GM23338 (cell line): ENCODE measurements at regions not wholly inside any gene's neighbourhood (a gene's known extent, or its start where the extent isn't known, plus 50 kb on each side); places are given as distances from the start of the nearest gene placed in this dataset.

Experiments used
- ATAC-seq: fragments of 200-7000 bp; cut with Tn5 transposase; 3 replicates; pipeline ENCODE4 v1.9.1; 2020
- DNase-seq: peaks from one replicate; pipeline ENCODE4 v3.0.0-alpha.2; 2015; ENCODE audit warnings: low spot score
- H2AFZ ChIP-seq: fragments of 200-600 bp; sonication (generic); 2 replicates; pipeline ENCODE4 v1.8.0; 2016; ENCODE audit warnings: antibody characterized with exemption, mild to moderate bottlenecking, moderate library complexity
- H3F3A ChIP-seq: fragments of 200-600 bp; sonication (generic); replicated peaks from 2 replicates; pipeline ENCODE4 v1.8.0; 2017; ENCODE audit warnings: antibody characterized with exemption, mixed run types, low read depth
- H3K27ac ChIP-seq: fragments of 200-600 bp; sonication (generic); 2 replicates; pipeline ENCODE4 v1.6.1; 2016; ENCODE audit warnings: low read depth
- H3K27me3 ChIP-seq: fragments of 200-600 bp; sonication (generic); 2 replicates; pipeline ENCODE4 v1.8.0; 2016; ENCODE audit warnings: mild to moderate bottlenecking, mixed run types, moderate library complexity; ENCODE audit not compliant: insufficient read depth
- H3K36me3 ChIP-seq: fragments of 200-600 bp; sonication (generic); 2 replicates; pipeline ENCODE4 v1.8.0; 2016; ENCODE audit warnings: mild to moderate bottlenecking; ENCODE audit not compliant: insufficient read depth
- H3K4me1 ChIP-seq: fragments of 200-600 bp; sonication (generic); 2 replicates; pipeline ENCODE4 v1.8.0; 2016; ENCODE audit warnings: mild to moderate bottlenecking, moderate library complexity; ENCODE audit not compliant: insufficient read depth
- H3K4me2 ChIP-seq: fragments of 200-600 bp; sonication (generic); 2 replicates; pipeline ENCODE4 v1.7.1; 2017; ENCODE audit warnings: mixed run types
- H3K4me3 ChIP-seq: fragments of 200-600 bp; sonication (generic); 2 replicates; pipeline ENCODE4 v1.6.1; 2016; ENCODE audit warnings: mixed run types
- H3K79me2 ChIP-seq: fragments of 200-600 bp; sonication (generic); replicated peaks from 2 replicates; pipeline ENCODE4 v1.8.0; 2017; ENCODE audit warnings: mild to moderate bottlenecking; ENCODE audit not compliant: insufficient read depth
- H3K9me2 ChIP-seq: fragments of 200-600 bp; sonication (generic); 2 replicates; pipeline ENCODE4 v1.8.0; 2017; ENCODE audit not compliant: insufficient read depth
- H4K20me1 ChIP-seq: fragments of 200-600 bp; sonication (generic); replicated peaks from 2 replicates; pipeline ENCODE4 v1.8.0; 2017; ENCODE audit warnings: mild to moderate bottlenecking; ENCODE audit not compliant: insufficient read depth
- H3K27ac Mint-ChIP-seq: 2 replicates; pipeline ENCODE4 v1.8.0; 2020; ENCODE audit warnings: inconsistent platforms, mild to moderate bottlenecking, moderate library complexity, mixed read lengths
- H3K27me3 Mint-ChIP-seq: 3 replicates; pipeline ENCODE4 v1.8.0; 2022; ENCODE audit warnings: low read depth, mild to moderate bottlenecking, moderate library complexity, mixed read lengths, inconsistent platforms; ENCODE audit not compliant: insufficient read depth, poor library complexity
- H3K36me3 Mint-ChIP-seq: 3 replicates; pipeline ENCODE4 v1.8.0; 2021; ENCODE audit warnings: low read depth, mild to moderate bottlenecking, inconsistent platforms, moderate library complexity, mixed read lengths
- H3K4me1 Mint-ChIP-seq: 3 replicates; pipeline ENCODE4 v1.8.0; 2020; ENCODE audit warnings: mild to moderate bottlenecking, inconsistent platforms, mixed read lengths
- H3K4me3 Mint-ChIP-seq: 3 replicates; pipeline ENCODE4 v1.8.0; 2021; ENCODE audit warnings: moderate library complexity, mild to moderate bottlenecking, inconsistent platforms, mixed read lengths
- H3K9me3 Mint-ChIP-seq: 3 replicates; pipeline ENCODE4 v1.8.0; 2020; ENCODE audit warnings: moderate library complexity, mild to moderate bottlenecking, inconsistent platforms, mixed read lengths
- CTCF ChIP-seq, 2 experiments: fragments of 200-600 bp in 1 of 2; sonication (generic) in 1 of 2; conservative IDR thresholded peaks; 2 replicates each; pipeline versions ENCODE4 v1.5.1 to v1.6.1; 2016 to 2017; ENCODE audit warnings: antibody characterized with exemption in 2 of 2, low read depth in 2 of 2, mild to moderate bottlenecking in 2 of 2, moderate library complexity in 1 of 2
- ETS1 ChIP-seq: IDR thresholded peaks from 2 replicates; pipeline ENCODE4 v1.6.1; 2016; ENCODE audit warnings: antibody characterized with exemption
- EZH2 ChIP-seq: fragments of 200-600 bp; sonication (generic); IDR thresholded peaks from one replicate; pipeline ENCODE4 v1.8.0; 2017; ENCODE audit warnings: antibody characterized with exemption, mild to moderate bottlenecking, low read depth; ENCODE audit not compliant: unreplicated experiment
- EZH2phosphoT487 ChIP-seq: fragments of 200-600 bp; sonication (generic); IDR thresholded peaks from one replicate; pipeline ENCODE4 v1.8.1; 2018; ENCODE audit warnings: antibody characterized with exemption; ENCODE audit not compliant: unreplicated experiment
- JUNB ChIP-seq: IDR thresholded peaks from one replicate; pipeline ENCODE4 v1.6.1; 2016; ENCODE audit warnings: antibody characterized with exemption; ENCODE audit not compliant: unreplicated experiment
- NANOG ChIP-seq: IDR thresholded peaks from 2 replicates; pipeline ENCODE4 v1.6.1; 2016; ENCODE audit warnings: antibody characterized with exemption, borderline replicate concordance
- POLR2AphosphoS5 ChIP-seq: IDR thresholded peaks from 2 replicates; pipeline ENCODE4 v1.6.1; 2016; ENCODE audit warnings: antibody characterized with exemption, low read depth
- REST ChIP-seq: IDR thresholded peaks from one replicate; pipeline ENCODE4 v1.6.1; 2018; ENCODE audit warnings: antibody characterized with exemption; ENCODE audit not compliant: unreplicated experiment
- STAT1 ChIP-seq: IDR thresholded peaks from one replicate; pipeline ENCODE4 v1.6.1; 2016; ENCODE audit warnings: antibody characterized with exemption; ENCODE audit not compliant: unreplicated experiment
- ZNF114 ChIP-seq: fragments of 250-450 bp; sonication (Bioruptor Pico); IDR thresholded peaks from 2 replicates; pipeline ENCODE4 v1.5.0; 2020; ENCODE audit warnings: mild to moderate bottlenecking, moderate library complexity
- ZNF331 ChIP-seq: fragments of 250-450 bp; sonication (Bioruptor Pico); IDR thresholded peaks from 2 replicates; pipeline ENCODE4 v1.5.0; 2020; ENCODE audit warnings: low read depth, mild to moderate bottlenecking, moderate library complexity
- TF ChIP-seq, protein P1 (sequence below): fragments of 250-450 bp; sonication (Bioruptor Pico); IDR thresholded peaks from 2 replicates; pipeline ENCODE4 v1.5.0; 2020; ENCODE audit warnings: mild to moderate bottlenecking, moderate library complexity

GRCh38 chr3:102753901-102754300 lies 319.1 kb downstream of the ZPLD1 start:
- Histone ChIP-seq H3K4me1 (peaks cover 44% of the 10 kb centered on the region), H3K79me2 (no peaks in the 10 kb centered on the region), H3K9me2 (no peaks in the 10 kb centered on the region), H3K27ac (no peak overlapping the region), H3K4me2 (no peak overlapping the region), H3K36me3 (no peaks in the 10 kb centered on the region), H3F3A (no peaks in the 10 kb centered on the region), H3K4me3 (no peak overlapping the region), H4K20me1 (no peaks in the 10 kb centered on the region), H2AFZ (no peak overlapping the region), H3K27me3 (no peaks in the 10 kb centered on the region)
- TF ChIP-seq ETS1 (no peak), NANOG (no peak), EZH2phosphoT487 (no peak), EZH2 (no peak), POLR2AphosphoS5 (no peak), ZNF114 (no peak), ZNF331 (no peak), JUNB (no peak), REST (no peak), STAT1 (no peak), CTCF (conservative IDR thresholded peaks at IDR 0.05; ENCODE audit: low read depth in 2 of 2) (no peak)
- TF ChIP-seq, protein P1, sequence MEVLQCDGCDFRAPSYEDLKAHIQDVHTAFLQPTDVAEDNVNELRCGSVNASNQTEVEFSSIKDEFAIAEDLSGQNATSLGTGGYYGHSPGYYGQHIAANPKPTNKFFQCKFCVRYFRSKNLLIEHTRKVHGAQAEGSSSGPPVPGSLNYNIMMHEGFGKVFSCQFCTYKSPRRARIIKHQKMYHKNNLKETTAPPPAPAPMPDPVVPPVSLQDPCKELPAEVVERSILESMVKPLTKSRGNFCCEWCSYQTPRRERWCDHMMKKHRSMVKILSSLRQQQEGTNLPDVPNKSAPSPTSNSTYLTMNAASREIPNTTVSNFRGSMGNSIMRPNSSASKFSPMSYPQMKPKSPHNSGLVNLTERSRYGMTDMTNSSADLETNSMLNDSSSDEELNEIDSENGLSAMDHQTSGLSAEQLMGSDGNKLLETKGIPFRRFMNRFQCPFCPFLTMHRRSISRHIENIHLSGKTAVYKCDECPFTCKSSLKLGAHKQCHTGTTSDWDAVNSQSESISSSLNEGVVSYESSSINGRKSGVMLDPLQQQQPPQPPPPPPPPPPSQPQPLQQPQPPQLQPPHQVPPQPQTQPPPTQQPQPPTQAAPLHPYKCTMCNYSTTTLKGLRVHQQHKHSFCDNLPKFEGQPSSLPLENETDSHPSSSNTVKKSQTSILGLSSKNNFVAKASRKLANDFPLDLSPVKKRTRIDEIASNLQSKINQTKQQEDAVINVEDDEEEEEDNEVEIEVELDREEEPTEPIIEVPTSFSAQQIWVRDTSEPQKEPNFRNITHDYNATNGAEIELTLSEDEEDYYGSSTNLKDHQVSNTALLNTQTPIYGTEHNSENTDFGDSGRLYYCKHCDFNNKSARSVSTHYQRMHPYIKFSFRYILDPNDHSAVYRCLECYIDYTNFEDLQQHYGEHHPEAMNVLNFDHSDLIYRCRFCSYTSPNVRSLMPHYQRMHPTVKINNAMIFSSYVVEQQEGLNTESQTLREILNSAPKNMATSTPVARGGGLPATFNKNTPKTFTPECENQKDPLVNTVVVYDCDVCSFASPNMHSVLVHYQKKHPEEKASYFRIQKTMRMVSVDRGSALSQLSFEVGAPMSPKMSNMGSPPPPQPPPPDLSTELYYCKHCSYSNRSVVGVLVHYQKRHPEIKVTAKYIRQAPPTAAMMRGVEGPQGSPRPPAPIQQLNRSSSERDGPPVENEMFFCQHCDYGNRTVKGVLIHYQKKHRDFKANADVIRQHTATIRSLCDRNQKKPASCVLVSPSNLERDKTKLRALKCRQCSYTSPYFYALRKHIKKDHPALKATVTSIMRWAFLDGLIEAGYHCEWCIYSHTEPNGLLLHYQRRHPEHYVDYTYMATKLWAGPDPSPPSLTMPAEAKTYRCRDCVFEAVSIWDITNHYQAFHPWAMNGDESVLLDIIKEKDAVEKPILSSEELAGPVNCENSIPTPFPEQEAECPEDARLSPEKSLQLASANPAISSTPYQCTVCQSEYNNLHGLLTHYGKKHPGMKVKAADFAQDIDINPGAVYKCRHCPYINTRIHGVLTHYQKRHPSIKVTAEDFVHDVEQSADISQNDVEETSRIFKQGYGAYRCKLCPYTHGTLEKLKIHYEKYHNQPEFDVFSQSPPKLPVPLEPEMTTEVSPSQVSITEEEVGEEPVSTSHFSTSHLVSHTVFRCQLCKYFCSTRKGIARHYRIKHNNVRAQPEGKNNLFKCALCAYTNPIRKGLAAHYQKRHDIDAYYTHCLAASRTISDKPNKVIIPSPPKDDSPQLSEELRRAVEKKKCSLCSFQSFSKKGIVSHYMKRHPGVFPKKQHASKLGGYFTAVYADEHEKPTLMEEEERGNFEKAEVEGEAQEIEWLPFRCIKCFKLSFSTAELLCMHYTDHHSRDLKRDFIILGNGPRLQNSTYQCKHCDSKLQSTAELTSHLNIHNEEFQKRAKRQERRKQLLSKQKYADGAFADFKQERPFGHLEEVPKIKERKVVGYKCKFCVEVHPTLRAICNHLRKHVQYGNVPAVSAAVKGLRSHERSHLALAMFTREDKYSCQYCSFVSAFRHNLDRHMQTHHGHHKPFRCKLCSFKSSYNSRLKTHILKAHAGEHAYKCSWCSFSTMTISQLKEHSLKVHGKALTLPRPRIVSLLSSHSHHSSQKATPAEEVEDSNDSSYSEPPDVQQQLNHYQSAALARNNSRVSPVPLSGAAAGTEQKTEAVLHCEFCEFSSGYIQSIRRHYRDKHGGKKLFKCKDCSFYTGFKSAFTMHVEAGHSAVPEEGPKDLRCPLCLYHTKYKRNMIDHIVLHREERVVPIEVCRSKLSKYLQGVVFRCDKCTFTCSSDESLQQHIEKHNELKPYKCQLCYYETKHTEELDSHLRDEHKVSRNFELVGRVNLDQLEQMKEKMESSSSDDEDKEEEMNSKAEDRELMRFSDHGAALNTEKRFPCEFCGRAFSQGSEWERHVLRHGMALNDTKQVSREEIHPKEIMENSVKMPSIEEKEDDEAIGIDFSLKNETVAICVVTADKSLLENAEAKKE (CRISPR knock-in tag): no peak
- peaks cover 31% of the 10 kb centered on the region for H3K4me1 Mint-ChIP-seq
- no peaks in the 10 kb centered on the region for H3K9me3 Mint-ChIP-seq
- ATAC-seq: no peak
- H3K36me3 Mint-ChIP-seq: no peaks in the 10 kb centered on the region
- no peaks in the 10 kb centered on the region for H3K27me3 Mint-ChIP-seq
- no peak overlapping the region for H3K4me3 Mint-ChIP-seq
- no peak for DNase-seq
- no peak overlapping the region for H3K27ac Mint-ChIP-seq
